ENCODE measurements at regions not wholly inside any gene's neighbourhood (a gene's known extent, or its start where the extent isn't known, plus 50 kb on each side); places are given as distances from the start of the nearest gene placed in this dataset.
"Not testable (repeated sequence)": the region's sequence is repeated elsewhere in the genome, so short reads cannot be mapped to it uniquely, and the experiment has no call there.

DNA sequence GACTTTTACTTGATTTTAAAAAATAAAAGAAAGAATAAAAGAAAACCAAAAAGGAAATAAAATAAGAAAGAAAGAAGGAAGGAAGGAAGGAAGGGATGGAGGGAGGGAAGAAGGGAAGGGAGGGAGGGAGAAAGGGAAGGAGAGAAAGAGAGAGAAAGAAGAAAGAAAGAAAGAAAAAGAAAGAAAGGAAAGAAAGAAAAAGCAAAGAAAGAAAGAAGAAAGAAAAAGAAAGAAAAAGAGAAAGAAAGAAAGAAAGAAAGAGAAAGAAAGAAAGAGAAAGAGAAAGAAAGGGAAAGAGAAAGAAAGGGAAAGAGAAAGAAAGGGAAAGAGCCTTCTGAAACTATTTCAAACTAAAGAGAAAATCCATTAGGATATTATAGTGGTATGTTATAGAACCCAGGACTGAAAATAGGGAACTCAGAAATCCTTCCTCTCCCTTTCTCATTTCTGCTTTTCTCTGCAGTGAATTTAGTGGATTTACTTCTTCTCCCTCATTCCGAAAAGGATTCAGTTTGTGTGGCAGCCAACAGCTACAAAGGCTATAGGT lies 414.7 kb upstream of the CCNG1 start:
- DNase-seq: no peak

DNA sequence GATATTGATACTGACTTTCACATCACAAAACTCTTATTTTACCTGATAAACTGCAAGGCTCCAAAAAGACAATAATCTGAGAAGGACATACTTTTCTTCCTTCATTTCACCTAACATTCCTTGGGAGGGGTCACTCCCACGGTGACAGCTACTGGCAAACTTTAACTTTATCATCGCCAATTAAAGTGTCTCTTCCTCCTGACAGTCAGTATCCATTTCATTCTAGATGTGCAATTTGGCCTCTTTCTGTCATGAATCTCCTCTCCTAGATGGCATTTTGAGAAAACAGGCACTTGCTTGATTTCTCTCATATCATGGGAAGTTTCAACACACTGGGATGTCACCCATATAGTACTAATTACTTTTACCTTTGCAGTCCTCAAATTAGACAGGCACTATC lies 413.5 kb upstream of the CCNG1 start:
- no peak for DNase-seq

DNA sequence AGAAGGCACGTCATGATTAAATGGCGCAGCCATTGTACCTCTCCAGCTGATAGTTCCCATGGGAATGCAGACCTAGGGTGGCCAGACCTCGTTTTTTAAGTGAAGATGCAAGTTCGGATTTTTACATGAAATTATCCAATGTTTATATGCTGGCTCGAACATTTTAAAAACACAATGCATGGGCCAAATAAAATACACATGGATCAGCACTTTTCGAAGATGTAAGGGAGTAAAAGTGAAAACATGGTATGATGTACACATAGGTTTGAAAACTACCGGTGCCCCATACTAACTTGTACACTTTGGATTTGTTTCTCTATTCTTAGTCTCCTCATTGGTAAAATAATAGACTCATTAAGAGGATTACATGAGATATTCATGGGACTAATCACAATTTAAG lies 412.5 kb upstream of the CCNG1 start:
- no peak for DNase-seq

DNA sequence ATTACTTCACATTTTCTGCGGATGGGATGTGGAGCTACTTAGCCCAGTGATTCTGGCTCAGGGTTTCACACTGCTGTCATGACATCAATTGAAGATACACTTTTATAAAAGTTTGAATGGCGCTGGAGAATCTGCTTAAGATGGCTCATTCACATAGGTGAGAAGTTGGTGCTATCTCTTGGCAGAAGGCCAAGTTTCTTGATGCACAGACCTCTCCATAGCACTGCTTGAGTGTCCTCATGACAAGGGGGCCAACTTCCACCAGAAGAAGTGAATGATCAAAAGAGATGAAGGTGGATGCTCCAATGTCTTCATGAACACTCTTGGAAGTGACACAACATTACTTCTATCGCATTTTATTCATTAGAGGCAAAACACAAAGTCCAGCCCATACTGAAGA lies 403.7 kb upstream of the CCNG1 start:
- no peak for DNase-seq

DNA sequence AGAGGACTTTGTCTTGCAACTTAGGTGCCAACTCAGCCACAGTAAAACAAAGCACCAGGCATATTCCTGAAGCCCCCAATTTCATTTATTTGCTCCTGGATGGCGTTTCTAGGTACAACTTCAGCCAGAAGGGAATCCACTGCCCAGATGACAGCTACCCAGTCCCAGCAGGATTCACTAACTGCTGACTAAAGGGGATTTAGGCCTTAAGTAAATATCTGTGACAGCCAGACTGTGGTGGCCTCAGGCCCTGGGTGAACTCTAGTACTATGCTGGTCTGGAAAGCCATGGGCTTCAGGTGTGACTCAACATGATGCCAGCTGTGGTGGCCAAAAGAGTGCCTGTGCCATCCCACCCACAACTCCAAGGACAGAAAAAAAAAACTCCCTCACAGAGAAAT lies 396.1 kb upstream of the CCNG1 start:
- DNase-seq: no peak

DNA sequence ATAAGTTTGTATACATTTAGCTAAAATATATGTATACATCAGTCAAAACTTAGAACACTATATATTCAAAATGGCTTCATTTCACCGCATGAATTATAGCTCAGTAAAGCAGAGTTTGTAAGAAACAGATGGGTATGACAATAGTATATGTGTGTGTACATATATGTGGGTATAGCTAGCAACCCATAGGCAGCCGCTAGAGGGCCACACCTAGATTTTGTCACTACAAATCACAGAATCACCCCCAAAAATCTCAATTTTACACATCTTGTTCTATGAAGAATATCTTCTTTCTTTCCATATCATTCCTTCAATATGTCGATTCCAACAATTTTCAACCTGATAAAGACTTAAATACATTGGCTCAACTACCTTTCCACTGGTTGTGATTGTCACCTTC lies 357.8 kb upstream of the CCNG1 start:
- DNase-seq: no peak

DNA sequence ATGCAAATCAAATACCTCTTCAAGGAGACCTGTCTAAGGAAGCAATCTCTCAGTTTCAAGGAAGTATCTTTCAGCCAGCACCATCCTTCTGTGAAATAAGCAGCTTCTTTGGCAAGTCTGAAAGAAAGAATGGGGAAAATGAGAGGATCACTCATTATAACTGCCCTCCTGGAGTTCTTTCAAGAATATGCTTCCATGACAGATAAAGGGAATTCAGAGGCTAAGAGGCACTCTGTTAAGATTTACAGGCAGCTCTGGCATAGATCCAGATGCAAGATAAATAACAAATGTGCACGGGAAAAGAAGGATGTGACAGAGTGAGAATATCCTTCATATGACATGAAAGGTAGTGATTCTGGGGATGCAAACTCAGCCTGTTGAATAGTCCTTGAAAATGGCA lies 348.2 kb upstream of the CCNG1 start:
- DNase-seq: no peak

DNA sequence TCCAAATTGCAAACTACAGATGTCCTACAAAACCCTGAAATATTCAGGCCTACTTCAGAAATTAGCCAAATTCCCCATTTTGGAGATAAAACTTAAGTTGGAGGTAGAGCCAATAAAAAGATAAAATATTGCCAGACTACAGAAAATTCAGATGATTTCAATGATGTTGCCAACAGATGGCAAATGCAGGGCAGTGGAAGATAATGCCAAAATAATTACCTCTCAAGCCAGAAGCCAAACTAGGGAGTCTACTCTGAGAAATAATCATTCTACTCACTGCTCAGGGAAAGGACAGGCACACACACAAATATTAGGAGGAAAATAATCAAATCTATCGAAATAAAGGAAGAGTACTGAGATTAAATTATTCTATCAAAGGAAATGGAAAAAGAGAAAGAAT lies 347.5 kb upstream of the CCNG1 start:
- DNase-seq: no peak

DNA sequence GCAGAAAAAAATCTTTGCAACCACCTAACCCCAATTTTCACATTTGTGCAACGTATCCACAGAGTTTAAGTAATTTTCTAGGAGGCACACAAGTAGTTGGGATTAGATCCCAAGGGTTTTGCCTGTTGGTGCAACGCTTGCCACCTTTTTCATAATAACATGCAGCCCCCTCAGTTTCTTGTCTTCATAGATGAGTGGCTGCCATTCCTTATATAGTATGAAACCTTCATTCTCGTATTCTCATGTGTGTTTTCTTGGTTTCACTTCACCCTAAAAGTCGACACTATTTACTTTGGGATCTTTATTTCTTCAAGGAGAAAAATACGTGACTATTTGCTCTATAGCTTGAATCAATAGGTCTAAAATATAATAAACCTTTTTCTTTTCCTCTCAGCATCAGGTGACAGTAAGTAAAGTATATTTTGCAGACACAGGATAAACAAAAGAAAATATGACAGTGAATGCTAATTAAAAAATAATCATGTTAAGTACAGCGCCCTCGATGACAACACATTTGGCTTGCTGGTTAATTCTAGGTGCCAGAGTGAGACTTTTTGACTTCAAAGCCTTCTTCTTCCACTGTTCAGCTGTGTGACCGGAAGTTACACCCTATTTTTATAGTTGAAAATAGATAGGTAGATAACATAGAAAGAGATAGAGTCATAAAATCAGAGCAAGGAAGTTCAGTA lies 342.8 kb upstream of the CCNG1 start:
- DNase-seq: no peak

DNA sequence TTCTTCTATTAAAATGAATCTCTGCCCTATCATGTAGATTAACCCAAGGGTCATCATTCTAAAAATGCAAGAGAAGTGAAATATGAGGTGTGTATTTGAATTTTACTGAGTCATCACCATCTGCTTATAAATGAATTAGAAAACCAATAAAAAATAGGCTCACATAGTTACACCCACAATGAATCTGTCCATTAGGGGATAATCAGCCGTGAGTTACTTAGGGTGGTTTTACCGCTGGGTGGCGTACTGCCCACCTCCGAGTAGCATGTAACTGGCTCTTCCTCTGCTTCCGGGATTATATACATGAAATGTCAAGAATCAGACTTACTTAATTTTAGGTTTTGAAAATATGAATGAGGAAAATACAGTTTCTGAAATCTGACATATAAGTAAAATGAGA lies 332.9 kb upstream of the CCNG1 start:
- no peak for DNase-seq

DNA sequence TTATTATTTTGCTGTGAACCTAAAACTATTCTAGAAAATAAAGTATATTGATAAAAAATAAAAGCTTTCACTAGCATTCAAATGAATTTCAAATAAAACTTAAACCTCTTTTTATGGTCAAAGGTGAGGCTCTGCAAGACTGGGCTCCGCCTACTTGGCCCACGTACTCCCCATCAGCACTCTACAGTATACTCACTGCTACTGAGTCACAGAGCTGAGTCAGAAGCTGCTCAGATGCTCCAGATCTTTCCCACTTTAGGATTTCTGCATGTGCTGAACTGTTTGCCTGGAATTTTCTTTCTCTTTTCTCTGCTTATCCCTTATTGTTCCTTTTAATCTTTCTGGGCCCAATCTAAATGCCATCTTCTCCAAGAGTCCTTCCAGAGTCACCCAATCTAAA lies 331.9 kb upstream of the CCNG1 start:
- no peak for DNase-seq

DNA sequence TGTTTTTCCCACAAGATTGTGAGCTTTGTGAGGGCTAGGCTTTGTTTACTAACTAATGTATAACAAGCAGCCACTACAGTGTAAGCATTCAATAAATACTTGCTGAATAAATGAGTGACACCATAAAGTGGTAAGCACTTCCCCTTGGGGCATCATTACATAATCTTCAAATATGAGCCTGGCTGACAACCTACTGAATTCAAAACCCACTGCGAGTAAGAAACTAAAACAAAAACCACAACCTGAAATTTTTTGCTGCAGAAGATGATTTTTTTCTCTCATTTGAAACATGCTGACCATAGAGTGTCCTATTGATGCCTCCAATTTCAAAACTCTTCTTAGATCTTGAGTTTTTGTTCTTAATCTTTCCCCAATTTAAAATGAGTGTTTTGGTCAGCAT lies 331.3 kb upstream of the CCNG1 start:
- DNase-seq: no peak

DNA sequence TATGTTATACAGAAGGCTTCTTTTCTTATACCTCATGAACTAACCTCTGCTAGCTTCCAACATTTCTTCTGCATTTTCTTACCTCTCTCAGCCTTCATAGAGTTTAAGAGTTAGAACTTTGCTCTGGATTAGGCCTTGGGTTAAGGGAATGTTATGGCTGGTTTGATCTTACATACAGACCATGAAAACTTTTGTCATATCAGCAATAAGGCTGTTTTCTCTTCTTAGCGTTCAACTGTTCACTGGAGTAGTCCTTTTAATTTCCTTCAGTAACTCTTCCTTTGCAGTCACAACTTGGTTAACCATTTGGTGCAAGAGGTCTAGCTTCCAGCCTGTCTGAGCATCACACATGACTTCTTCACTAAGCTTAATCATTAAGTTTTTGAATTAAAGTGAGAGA lies 329.0 kb upstream of the CCNG1 start:
- no peak for DNase-seq

DNA sequence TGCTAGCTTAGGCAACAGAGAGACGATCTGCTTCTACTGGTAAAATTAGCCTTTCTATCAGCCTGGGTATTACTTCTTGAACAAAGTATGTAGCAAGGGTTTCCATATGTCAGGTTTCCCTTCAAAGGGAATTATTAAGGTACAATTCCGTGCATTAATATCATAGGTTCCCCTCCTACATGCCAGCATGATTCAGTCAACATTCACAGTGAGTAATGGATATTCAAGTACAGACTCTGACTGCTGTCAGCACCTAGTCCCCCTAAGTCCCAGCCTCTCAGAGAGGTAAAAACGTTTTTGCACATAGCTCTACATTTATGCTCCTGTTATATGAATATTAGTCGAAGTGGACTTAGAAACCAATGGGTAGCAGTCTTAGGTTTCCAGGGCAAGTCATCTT lies 322.4 kb upstream of the CCNG1 start:
- no peak for DNase-seq

DNA sequence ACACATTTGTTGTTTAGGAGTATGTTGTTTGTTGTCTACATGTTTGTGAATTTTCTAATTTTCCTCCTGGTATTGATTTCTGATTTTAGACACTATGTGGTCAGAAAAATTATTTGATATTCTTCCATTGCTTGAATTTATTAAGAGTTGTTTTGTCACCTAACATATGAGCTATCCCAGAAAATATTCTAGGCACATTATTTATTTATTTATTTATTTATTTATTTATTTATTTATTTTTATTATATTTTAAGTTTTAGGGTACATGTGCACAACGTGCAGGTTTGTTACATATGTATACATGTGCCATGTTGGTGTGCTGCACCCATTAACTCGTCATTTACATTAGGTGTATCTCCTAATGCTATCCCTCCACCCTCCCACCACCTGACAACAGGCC lies 320.8 kb upstream of the CCNG1 start:
- DNase-seq: not testable (repeated sequence)

DNA sequence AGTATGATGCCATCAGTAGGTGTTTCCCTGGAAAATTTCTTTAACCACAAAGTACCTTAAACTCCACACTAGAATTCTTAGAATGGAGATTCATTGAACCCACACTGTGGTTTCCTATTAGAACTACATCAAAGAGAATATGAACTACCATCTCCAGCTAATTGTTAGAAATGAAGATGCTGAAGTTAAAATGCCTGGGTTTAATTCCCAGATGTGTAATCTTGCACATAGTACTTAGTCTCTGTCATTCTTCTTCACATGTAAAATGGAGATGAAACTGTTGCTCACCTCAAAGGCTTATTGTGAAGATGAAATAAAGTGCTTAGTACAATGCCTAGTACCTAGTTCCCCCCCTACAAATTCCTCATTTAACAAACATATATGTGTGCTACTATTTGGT lies 303.3 kb upstream of the CCNG1 start:
- DNase-seq: no peak

DNA sequence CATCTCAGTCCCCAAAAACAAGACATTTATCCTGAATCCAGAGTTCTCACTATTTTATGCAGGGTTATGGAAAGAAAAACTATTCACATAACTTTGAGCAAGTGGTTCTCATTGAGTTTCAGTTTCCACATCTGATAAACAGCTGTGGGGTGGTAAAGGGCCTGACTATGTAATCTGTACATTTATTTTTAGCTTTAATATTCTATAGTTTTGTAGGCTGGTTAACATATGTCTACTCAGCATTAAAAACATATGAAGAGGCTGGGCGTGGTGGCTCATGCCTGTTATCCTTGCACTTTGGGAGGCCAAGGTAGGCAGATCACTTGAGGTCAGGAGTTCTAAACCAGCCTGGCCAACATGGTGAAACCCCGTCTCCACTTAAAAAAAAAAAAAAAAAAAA lies 301.5 kb upstream of the CCNG1 start:
- no peak for DNase-seq

DNA sequence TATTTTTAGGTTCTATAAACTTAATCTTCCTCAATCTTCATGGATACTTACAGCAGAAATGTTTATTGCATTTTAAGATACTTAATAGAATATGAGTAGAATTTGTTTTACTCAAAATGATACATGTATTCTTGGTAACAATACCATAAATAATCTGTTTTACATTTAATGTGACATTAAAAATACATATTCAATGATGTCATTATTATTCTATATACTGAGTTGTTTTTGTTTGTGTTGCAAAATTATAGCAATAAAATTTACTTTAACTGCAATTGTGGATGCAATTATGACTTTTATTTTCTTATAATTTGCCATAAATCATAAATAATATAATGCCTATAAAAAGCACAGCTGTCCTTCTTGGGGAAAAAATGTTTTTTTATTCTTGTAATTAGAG lies 275.9 kb upstream of the CCNG1 start:
- DNase-seq: no peak

DNA sequence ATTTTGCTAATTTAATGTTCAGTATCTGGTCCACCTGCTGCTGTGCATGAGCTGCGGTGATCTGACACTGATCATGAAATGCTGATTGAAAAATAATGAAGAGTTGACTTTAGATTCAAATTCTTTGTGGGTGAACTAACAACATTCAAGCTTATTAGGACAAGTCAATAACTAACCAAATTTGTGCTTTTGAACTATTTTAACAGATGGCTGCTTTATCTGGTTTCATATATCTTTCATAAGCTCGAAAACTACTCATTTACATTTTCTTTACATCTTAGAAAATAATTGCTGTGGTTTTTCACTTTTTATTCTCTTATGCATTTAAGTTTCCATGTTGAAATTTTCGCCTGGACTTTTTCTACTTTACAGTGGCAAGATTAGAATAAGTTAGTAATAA lies 274.8 kb upstream of the CCNG1 start:
- DNase-seq: no peak

DNA sequence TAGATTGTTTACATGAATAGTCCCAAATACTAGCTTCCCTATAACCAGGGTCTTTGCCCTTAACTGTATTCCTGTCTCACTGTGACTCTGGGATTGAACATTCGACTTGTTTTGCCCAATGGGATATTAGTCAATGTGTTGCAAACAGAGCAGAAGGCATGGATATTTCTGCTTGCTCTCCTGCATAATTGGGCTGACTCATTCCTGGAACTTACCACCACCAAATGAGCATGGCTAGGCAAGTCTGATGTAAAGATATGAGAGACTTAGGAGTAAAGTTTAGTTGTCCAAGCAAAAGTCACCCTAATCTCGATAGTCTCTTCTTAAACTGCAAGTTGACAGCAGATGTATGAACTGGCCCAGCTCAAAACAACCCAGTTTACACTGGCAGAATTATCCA lies 273.5 kb upstream of the CCNG1 start:
- DNase-seq: no peak

DNA sequence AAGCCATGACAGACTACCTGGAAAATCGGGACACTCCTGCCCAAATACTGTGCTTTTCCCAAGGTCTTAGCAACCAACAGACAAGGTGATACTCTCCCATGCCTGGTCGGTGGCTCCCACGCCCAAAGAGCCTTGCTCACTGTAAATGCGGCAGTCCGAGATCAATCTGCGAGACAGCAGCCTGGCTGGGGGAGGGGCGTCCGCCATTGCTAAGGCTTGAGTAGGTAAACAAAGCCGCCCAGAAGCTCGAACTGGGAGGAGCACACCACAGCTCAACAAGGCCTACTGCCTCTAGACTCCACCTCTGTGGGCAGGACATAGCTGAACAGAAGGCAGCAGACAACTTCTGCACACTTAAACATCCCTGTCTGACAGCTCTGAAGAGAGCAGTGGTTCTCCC lies 272.1 kb upstream of the CCNG1 start:
- no peak for DNase-seq

DNA sequence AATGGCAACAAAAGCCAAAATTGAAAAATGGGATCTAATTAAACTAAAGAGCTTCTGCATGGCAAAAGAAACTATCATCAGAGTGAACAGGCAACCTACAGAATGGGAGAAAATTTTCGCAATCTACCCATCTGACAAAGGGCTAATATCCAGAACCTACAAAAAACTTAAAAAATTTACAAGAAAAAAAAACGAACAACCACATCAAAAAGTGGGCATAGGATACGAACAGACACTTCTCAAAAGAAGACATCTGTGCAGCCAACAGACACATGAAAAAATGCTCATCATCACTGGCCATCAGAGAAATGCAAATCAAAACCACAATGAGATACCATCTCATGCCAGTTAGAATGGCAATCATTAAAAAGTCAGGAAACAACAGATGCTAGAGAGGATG lies 267.2 kb upstream of the CCNG1 start:
- not testable (repeated sequence) for DNase-seq

DNA sequence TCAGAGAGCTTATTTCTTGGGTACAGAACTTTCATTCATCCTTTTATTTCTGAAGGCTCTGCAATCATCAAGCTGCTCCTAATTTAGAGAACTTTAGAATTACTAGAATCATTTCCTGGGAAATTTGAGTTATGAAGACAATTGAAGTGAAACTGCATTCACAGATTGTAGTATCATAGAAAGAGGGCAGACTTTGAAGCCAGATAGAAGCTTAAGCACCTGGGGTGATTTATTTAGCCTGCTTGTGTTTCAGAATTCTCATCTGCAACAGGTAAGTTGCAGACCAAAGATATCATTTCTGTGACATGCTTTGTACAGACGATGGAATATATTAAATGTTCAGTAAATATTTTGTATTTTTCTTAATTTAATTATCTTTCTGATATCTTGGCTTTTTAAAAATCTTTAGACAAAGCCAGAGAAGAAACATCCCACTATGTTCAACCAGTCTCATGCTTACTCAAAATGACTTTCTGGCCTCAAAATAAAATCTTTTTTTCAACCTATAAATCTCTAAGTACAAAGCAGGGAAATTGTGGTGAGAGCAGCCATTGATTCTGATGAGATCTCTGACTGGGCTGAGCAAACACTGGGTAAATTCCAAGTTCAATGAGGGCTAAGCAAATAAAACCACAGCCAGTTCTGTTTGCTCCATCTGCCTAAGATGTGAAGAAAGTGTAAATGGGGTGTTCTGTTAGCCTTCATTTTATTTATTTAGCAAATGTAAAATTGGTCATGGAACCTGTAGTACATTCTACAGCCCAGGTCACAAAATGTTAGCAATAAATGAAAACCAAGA lies 264.7 kb upstream of the CCNG1 start:
- DNase-seq: no peak

DNA sequence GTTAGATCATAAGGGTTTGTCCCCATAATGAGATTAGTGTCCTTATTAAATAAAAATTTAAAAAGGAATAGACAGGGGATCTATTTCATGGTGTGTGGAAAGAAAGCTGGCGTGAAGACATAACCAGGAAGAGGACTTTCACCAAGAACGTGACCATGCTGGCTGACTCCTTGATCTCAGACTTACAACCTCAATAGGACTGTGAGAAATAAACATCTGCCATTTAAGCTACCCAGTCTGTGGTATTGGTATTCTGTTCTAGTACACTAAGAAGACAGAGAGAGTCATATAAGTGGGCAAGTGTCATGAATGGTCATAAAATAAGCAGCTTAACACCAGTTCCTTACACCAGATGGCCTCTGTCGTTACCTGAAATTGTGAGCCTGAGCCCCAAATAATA lies 259.4 kb upstream of the CCNG1 start:
- no peak for DNase-seq

DNA sequence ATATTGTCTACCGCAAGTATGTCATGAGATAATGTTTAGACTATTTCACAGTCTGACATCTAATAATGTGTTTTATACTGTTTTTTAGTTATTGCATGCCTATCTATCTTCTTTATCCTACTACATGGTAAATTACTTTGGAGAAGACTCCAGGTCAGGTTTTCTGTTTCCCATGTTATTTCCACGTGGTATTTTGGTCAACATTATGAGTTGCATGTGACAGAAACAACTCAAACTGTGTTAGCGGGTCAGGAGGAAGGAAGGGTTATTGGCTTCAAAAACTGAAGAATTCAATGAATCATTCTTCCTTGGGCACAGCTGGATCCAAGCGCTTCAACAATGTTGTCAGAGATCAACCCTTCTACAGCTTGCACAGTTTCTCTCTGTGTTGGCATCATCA lies 252.1 kb upstream of the CCNG1 start:
- DNase-seq: no peak

All from KG1 (cell line).